NT2/D1 (cell line): ENCODE measurements at regions not wholly inside any gene's neighbourhood (a gene's known extent, or its start where the extent isn't known, plus 50 kb on each side); places are given as distances from the start of the nearest gene placed in this dataset.

Experiments used
- SUZ12 ChIP-seq: IDR thresholded peaks from 2 replicates; pipeline ENCODE4 v1.6.1; 2011; ENCODE audit not compliant: insufficient read length, insufficient read depth; ENCODE audit errors: extremely low read depth
- YY1 ChIP-seq: IDR thresholded peaks from 2 replicates; pipeline ENCODE4 v1.6.1; 2011; ENCODE audit not compliant: insufficient read length, insufficient read depth
- ZNF274 ChIP-seq: IDR thresholded peaks from 2 replicates; pipeline ENCODE4 v1.6.1; 2011; ENCODE audit warnings: mild to moderate bottlenecking, low read depth, low read length

- no peak for TF ChIP-seq ZNF274
- no peak for TF ChIP-seq YY1
- no peak for TF ChIP-seq SUZ12
Observed at GRCh38 chr5:82784521-82784920, 292.7 kb downstream of the TMEM167A start.
